Erythroblast (primary cell): ENCODE measurements at regions not wholly inside any gene's neighbourhood (a gene's known extent, or its start where the extent isn't known, plus 50 kb on each side); places are given as distances from the start of the nearest gene placed in this dataset.

ENCODE experiments used
- GATA1 ChIP-seq: IDR thresholded peaks from 2 replicates; pipeline ENCODE4 v1.6.1; 2011; ENCODE audit warnings: low read depth, mild to moderate bottlenecking, control low read depth, low read length, moderate library complexity
- POLR2A ChIP-seq: IDR thresholded peaks from 2 replicates; pipeline ENCODE4 v1.6.1; 2011; ENCODE audit warnings: mild to moderate bottlenecking, low read length

DNA sequence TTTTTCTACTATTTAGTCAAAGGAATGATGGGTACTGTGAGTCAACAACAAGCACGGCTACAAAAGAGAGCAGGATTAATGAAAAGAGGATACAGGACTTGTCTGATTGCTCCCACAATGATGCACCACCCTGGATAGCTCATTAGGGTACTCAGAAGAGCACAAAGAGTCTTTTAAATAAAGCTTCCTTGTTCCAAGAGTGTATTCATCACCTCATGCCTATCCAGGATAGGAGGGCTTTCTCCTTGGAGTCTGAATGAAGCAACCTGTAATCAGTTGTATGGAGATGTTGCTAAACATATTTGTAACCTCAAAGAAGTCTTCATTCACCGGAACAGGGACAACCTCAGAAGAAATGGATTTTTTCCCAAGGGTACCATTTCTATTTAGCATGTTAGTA is 219.5 kb upstream of the TMEM161B start:
- no peak for TF ChIP-seq POLR2A
- TF ChIP-seq GATA1, result no peak
